Stimulated activated naive CD8-positive, alpha-beta T cell treated with anti-CD3 and anti-CD28 coated beads, Interleukin-15, Interleukin-2, amounts not matched to agents 100 U/mL and 50 U/mL, for 24 hours (primary cell): ENCODE measurements at regions not wholly inside any gene's neighbourhood (a gene's known extent, or its start where the extent isn't known, plus 50 kb on each side); places are given as distances from the start of the nearest gene placed in this dataset.

Source experiments
- ATAC-seq: fragments of 150-1000 bp; cut with Tn5 transposase; one replicate; pipeline ENCODE4 v1.10.0; 2021
- DNase-seq: peaks from one replicate; pipeline ENCODE4 v3.0.0; 2021

GRCh38 chr21:28233536-28234220 lies 759.0 kb downstream of the LTN1 start:
- ATAC-seq (no peak), DNase-seq (no peak)

GRCh38 chr21:28230559-28230958 lies 762.1 kb downstream of the LTN1 start:
- ATAC-seq (no peak), DNase-seq (no peak)

GRCh38 chr21:28229814-28230213 lies 762.9 kb downstream of the LTN1 start:
- ATAC-seq: no peak
- no peak for DNase-seq

- ATAC-seq (no peak), DNase-seq (no peak)
These were observed 764.1 kb downstream of the LTN1 start for GRCh38 chr21:28228636-28228995.

- no peak for DNase-seq
- ATAC-seq: no peak
These were observed 764.6 kb downstream of the LTN1 start for GRCh38 chr21:28227881-28228635.

- no peak for DNase-seq
- no peak for ATAC-seq
These were observed 766.1 kb downstream of the LTN1 start for GRCh38 chr21:28226563-28226962.

GRCh38 chr21:28224191-28224726 lies 768.4 kb downstream of the LTN1 start:
- DNase-seq (no peak), ATAC-seq (no peak)

- no peak for ATAC-seq
- DNase-seq: no peak
These were observed 770.7 kb downstream of the LTN1 start for GRCh38 chr21:28221984-28222383.

- DNase-seq: no peak
- no peak for ATAC-seq
These were observed 772.0 kb downstream of the LTN1 start for GRCh38 chr21:28220680-28221079.

GRCh38 chr21:28216976-28217523 lies 775.6 kb downstream of the LTN1 start:
- DNase-seq (no peak), ATAC-seq (no peak)

GRCh38 chr21:28215214-28215954 lies 777.3 kb downstream of the LTN1 start:
- ATAC-seq: no peak
- DNase-seq: no peak

GRCh38 chr21:28214786-28215185 lies 777.9 kb downstream of the LTN1 start:
- ATAC-seq: no peak
- DNase-seq: no peak

- ATAC-seq: no peak
- DNase-seq: no peak
These were observed 779.4 kb downstream of the LTN1 start for GRCh38 chr21:28213261-28213660.

- ATAC-seq: no peak
- no peak for DNase-seq
These were observed 780.6 kb downstream of the LTN1 start for GRCh38 chr21:28212061-28212460.

GRCh38 chr21:28207436-28208173 lies 785.1 kb downstream of the LTN1 start:
- ATAC-seq (no peak), DNase-seq (no peak)

- no peak for DNase-seq
- ATAC-seq: no peak
These were observed 792.0 kb downstream of the LTN1 start for GRCh38 chr21:28200726-28201125.

- no peak for ATAC-seq
- DNase-seq: no peak
These were observed 795.7 kb downstream of the LTN1 start for GRCh38 chr21:28196981-28197380.

GRCh38 chr21:28193189-28193588 lies 799.5 kb downstream of the LTN1 start:
- DNase-seq: no peak
- no peak for ATAC-seq

GRCh38 chr21:28186604-28187003 lies 806.1 kb downstream of the LTN1 start:
- DNase-seq (no peak), ATAC-seq (no peak)

- DNase-seq: no peak
- ATAC-seq: no peak
These were observed 810.9 kb downstream of the LTN1 start for GRCh38 chr21:28181730-28182129.

- DNase-seq (no peak), ATAC-seq (no peak)
These were observed 813.5 kb downstream of the LTN1 start for GRCh38 chr21:28179136-28179535.

- no peak for ATAC-seq
These were observed 815.6 kb downstream of the LTN1 start for GRCh38 chr21:28177124-28177523.

More at GRCh38 chr21:28177124-28177523, 815.6 kb downstream of the LTN1 start:
- no peak for DNase-seq
